Testis (tissue), 2 donors: ENCODE measurements at regions not wholly inside any gene's neighbourhood (a gene's known extent, or its start where the extent isn't known, plus 50 kb on each side); places are given as distances from the start of the nearest gene placed in this dataset.
"Not testable (repeated sequence)": the region's sequence is repeated elsewhere in the genome, so short reads cannot be mapped to it uniquely, and the experiment has no call there.

ENCODE experiments used
- DNase-seq: peaks from one replicate; pipeline ENCODE4 v3.0.0-alpha.2; 2019
- H3K27ac ChIP-seq, 2 donors: fragments of 200-600 bp; sonication (generic); one replicate each; pipeline ENCODE4 v1.5.1; 2019
- H3K27me3 ChIP-seq: fragments of 200-600 bp; sonication (generic); one replicate; pipeline ENCODE4 v1.5.1; 2019
- H3K36me3 ChIP-seq: fragments of 200-600 bp; sonication (generic); one replicate; pipeline ENCODE4 v1.5.1; 2017; ENCODE audit warnings: low read depth; ENCODE audit errors: missing control alignments
- H3K4me1 ChIP-seq: fragments of 200-600 bp; sonication (generic); one replicate; pipeline ENCODE4 v1.5.1; 2019
- H3K4me3 ChIP-seq, 2 donors: fragments of 200-600 bp; sonication (generic); one replicate each; pipeline ENCODE4 v1.5.1; 2017 to 2019
- H3K9me3 ChIP-seq: fragments of 200-600 bp; sonication (generic); one replicate; pipeline ENCODE4 v1.5.1; 2017
- CTCF ChIP-seq, 3 experiments: fragments of 450-650 bp in 2 of 3; fragments of 200-600 bp in 1 of 3; sonication (generic) in 1 of 3; IDR thresholded peaks; one replicate each; pipeline ENCODE4 v1.5.1; 2016 to 2019; ENCODE audit warnings: antibody characterized with exemption in 3 of 3, mild to moderate bottlenecking in 2 of 3, moderate library complexity in 1 of 3
- POLR2A ChIP-seq: fragments of 450-650 bp; IDR thresholded peaks from one replicate; pipeline ENCODE4 v1.6.1; 2017; ENCODE audit warnings: antibody characterized with exemption, mild to moderate bottlenecking, moderate library complexity
- WGBS, 2 donors: methylation state at CpG; one replicate each; pipeline ENCODE4 v1.1.5; 2018; 5-methylcytosine and 5-hydroxymethylcytosine counted together
- intact Hi-C: fragments of 100-400 bp; cut with DNase I; formaldehyde crosslinking; loops from one replicate; pipeline ENCODE4 v1.15.1; 2023; ENCODE audit warnings: low total_unique reads

- Histone ChIP-seq H3K27me3 (no peaks in the 10 kb centered on the region), H3K27ac (no peak overlapping the region), H3K4me3 (no peak overlapping the region), H3K9me3 (no peaks in the 10 kb centered on the region), H3K4me1 (no peaks in the 10 kb centered on the region), H3K36me3 (no peaks in the 10 kb centered on the region)
- intact Hi-C loops: no loop called here
- TF ChIP-seq POLR2A: no peak
- TF ChIP-seq CTCF (IDR thresholded peaks at IDR 0.05): no peak
- WGBS, 2 donors: 64 to 65% methylated on average over 14 to 23 of the region's 23 CpGs
- no peak for DNase-seq
Observed at GRCh38 chr20:29448806-29449470, 1808.5 kb upstream of the DEFB115 start.

GRCh38 chr20:29452186-29452585, 1805.3 kb upstream of the DEFB115 start:
- 59 to 65% methylated on average over 7 to 8 of the region's 8 CpGs for WGBS, 2 donors
- intact Hi-C loops: no loop called here
- TF ChIP-seq CTCF (IDR thresholded peaks at IDR 0.05): no peak
- no peak for TF ChIP-seq POLR2A

GRCh38 chr20:29456987-29457693, 1800.3 kb upstream of the DEFB115 start:
- DNase-seq, intact Hi-C loops, H3K4me1 ChIP-seq, H3K9me3 ChIP-seq, H3K4me3 ChIP-seq, H3K27me3 ChIP-seq, H3K36me3 ChIP-seq, H3K27ac ChIP-seq: not testable (repeated sequence)
- 51 to 55% methylated on average over 7 of the region's 7 CpGs for WGBS, 2 donors

More at GRCh38 chr20:29452186-29452585, 1805.3 kb upstream of the DEFB115 start:
- Histone ChIP-seq H3K4me1 (no peaks in the 10 kb centered on the region), H3K27me3 (no peaks in the 10 kb centered on the region), H3K27ac (no peak overlapping the region), H3K9me3 (no peaks in the 10 kb centered on the region), H3K4me3 (no peak overlapping the region), H3K36me3 (no peaks in the 10 kb centered on the region)
- DNase-seq: no peak

GRCh38 chr20:29472606-29473005, 1784.9 kb upstream of the DEFB115 start:
- Histone ChIP-seq H3K9me3 (no peaks in the 10 kb centered on the region), H3K4me3 (no peak overlapping the region), H3K27me3 (no peaks in the 10 kb centered on the region), H3K36me3 (no peaks in the 10 kb centered on the region), H3K4me1 (no peaks in the 10 kb centered on the region), H3K27ac (no peak overlapping the region)
- no peak for TF ChIP-seq POLR2A
- WGBS, 2 donors: 56 to 60% methylated on average over 3 of the region's 3 CpGs
- DNase-seq: no peak
- intact Hi-C loops: no loop called here

- H3K4me1 ChIP-seq, H3K27ac ChIP-seq, H3K36me3 ChIP-seq, H3K9me3 ChIP-seq, intact Hi-C loops, H3K27me3 ChIP-seq, DNase-seq, H3K4me3 ChIP-seq: not testable (repeated sequence)
- WGBS, 2 donors: 65 to 75% methylated on average over 4 of the region's 4 CpGs
Observed at GRCh38 chr20:29492840-29493239, 1764.6 kb upstream of the DEFB115 start.

GRCh38 chr20:29496767-29497166, 1760.7 kb upstream of the DEFB115 start:
- H3K4me3 ChIP-seq: peak overlapping the region; percentile 20 to 66
- H3K9me3 ChIP-seq, H3K27me3 ChIP-seq, H3K4me1 ChIP-seq, intact Hi-C loops, H3K27ac ChIP-seq, H3K36me3 ChIP-seq, DNase-seq: not testable (repeated sequence)
- WGBS, 2 donors: 13 to 38% methylated on average over 6 to 24 of the region's 27 CpGs
